ENCODE measurements at regions not wholly inside any gene's neighbourhood (a gene's known extent, or its start where the extent isn't known, plus 50 kb on each side); places are given as distances from the start of the nearest gene placed in this dataset.
"Not testable (repeated sequence)": the region's sequence is repeated elsewhere in the genome, so short reads cannot be mapped to it uniquely, and the experiment has no call there.

DNA sequence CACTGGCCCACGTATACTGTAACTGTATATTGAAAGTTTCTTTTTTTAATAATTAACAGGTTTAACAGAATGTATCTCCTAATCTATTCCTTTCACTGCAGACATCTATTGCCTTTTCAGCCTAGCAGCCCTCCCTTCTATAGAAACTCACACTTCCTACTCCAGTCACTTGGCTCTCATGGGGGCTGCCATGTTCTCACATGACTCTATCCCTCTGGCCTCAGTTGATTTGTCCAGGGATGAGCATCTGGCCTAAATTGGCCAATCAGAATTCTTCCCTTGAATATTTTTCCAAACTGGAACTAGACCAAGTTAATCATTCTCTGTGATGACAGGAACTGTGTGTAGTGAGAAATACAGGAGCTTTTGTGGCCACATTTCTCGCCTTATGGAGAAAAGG is 166.1 kb downstream of the DEFB131A start:
- not testable (repeated sequence) for TF ChIP-seq POLR2A (IDR thresholded peaks at IDR 0.05; ENCODE audit: low read length); GATA1 (IDR thresholded peaks at IDR 0.05; ENCODE audit: low read depth, low read length)

All from erythroblast (primary cell).